ENCODE measurements at regions not wholly inside any gene's neighbourhood (a gene's known extent, or its start where the extent isn't known, plus 50 kb on each side); places are given as distances from the start of the nearest gene placed in this dataset.

- H3K4me3 ChIP-seq (ENCODE audit: low read length): no peak overlapping the region
- DNase-seq (ENCODE audit: low read depth): no peak
- TF ChIP-seq CTCF (conservative IDR thresholded peaks at IDR 0.05; ENCODE audit: low read length): no peak
Observed at GRCh38 chr2:125041846-125042245, 1016.8 kb downstream of the CNTNAP5 start.

- DNase-seq (ENCODE audit: low read depth): no peak
- no peak overlapping the region for H3K4me3 ChIP-seq (ENCODE audit: low read length)
- TF ChIP-seq CTCF (conservative IDR thresholded peaks at IDR 0.05; ENCODE audit: low read length): no peak
Observed at GRCh38 chr2:125042727-125043126, 1017.6 kb downstream of the CNTNAP5 start.

- H3K4me3 ChIP-seq (ENCODE audit: low read length): no peak overlapping the region
- DNase-seq (ENCODE audit: low read depth): no peak
- TF ChIP-seq CTCF (conservative IDR thresholded peaks at IDR 0.05; ENCODE audit: low read length): no peak
Observed at GRCh38 chr2:125070726-125071505, 1045.8 kb downstream of the CNTNAP5 start.

GRCh38 chr2:125073440-125073839, 1048.4 kb downstream of the CNTNAP5 start:
- H3K4me3 ChIP-seq (ENCODE audit: low read length): no peak overlapping the region
- no peak for TF ChIP-seq CTCF (conservative IDR thresholded peaks at IDR 0.05; ENCODE audit: low read length)
- no peak for DNase-seq (ENCODE audit: low read depth)

- no peak for DNase-seq (ENCODE audit: low read depth)
- no peak for TF ChIP-seq CTCF (conservative IDR thresholded peaks at IDR 0.05; ENCODE audit: low read length)
- no peak overlapping the region for H3K4me3 ChIP-seq (ENCODE audit: low read length)
Observed at GRCh38 chr2:125085904-125086303, 1060.8 kb downstream of the CNTNAP5 start.

GRCh38 chr2:125086313-125087184, 1061.5 kb downstream of the CNTNAP5 start:
- no peak overlapping the region for H3K4me3 ChIP-seq (ENCODE audit: low read length)
- no peak for TF ChIP-seq CTCF (conservative IDR thresholded peaks at IDR 0.05; ENCODE audit: low read length)
- no peak for DNase-seq (ENCODE audit: low read depth)
